Gastroesophageal sphincter (tissue), 3 donors: ENCODE measurements at regions not wholly inside any gene's neighbourhood (a gene's known extent, or its start where the extent isn't known, plus 50 kb on each side); places are given as distances from the start of the nearest gene placed in this dataset.

Experiments used
- EP300 ChIP-seq: sonication (generic); formaldehyde crosslinking; IDR thresholded peaks from one replicate; pipeline ENCODE4 v1.6.1; 2017; ENCODE audit warnings: antibody characterized with exemption, mild to moderate bottlenecking
- POLR2A ChIP-seq, 2 donors: fragments of 450-650 bp; IDR thresholded peaks; one replicate each; pipeline ENCODE4 v1.6.1; 2017; ENCODE audit warnings: antibody characterized with exemption in 2 of 2, mild to moderate bottlenecking in 2 of 2, moderate library complexity in 1 of 2
- POLR2AphosphoS5 ChIP-seq: sonication (generic); formaldehyde crosslinking; IDR thresholded peaks from one replicate; pipeline ENCODE4 v1.6.1; 2017; ENCODE audit warnings: antibody characterized with exemption
- TF ChIP-seq, protein P1 (sequence below), 4 experiments: fragments of 200-600 bp in 2 of 4; fragments of 450-650 bp in 2 of 4; sonication (generic) in 1 of 4; IDR thresholded peaks; one replicate each; pipeline ENCODE4 v1.5.1; 2017 to 2019; ENCODE audit warnings: antibody characterized with exemption in 4 of 4, mild to moderate bottlenecking in 2 of 4, moderate library complexity in 2 of 4

DNA sequence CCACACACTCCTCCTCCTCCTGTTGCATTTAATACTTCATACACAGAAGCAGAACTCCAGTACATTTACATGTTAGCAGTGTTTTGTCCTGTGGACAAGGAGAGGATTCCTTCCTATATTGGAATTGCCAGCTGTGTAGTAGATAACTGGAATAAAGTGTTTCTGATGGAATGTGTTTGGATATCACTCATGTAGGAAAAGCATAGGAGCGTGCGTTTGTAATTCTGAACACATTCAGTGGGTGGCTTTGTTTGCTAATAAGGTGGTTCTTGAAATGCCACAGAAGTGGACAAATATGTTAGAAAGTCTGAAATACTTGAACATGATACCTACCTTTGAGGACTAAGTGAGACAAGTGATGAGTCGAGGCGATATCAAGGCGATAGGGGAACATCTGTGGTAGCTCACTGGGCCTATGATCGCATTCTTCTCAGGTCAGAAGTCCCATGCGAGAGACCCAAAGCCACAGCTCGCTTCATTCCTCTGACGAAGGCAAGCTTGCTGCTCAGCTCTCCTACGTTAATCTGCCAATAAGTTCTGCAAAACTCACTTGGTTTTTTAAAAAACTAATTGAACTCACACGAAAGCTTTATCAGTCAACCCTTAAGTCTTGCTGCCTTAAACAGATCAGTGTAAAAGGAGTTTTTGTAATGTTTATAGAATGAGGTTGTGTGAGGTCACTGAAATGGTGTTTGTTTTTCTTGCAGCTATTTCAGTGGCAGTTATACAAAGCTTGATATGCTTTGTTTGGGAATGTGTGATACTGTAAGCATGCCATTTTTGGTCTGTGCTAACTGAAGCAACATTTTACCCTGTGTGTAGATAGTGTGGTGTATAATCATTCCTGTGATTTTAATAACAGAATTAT is 159.9 kb downstream of the SOX4 start:
- TF ChIP-seq, protein P1, sequence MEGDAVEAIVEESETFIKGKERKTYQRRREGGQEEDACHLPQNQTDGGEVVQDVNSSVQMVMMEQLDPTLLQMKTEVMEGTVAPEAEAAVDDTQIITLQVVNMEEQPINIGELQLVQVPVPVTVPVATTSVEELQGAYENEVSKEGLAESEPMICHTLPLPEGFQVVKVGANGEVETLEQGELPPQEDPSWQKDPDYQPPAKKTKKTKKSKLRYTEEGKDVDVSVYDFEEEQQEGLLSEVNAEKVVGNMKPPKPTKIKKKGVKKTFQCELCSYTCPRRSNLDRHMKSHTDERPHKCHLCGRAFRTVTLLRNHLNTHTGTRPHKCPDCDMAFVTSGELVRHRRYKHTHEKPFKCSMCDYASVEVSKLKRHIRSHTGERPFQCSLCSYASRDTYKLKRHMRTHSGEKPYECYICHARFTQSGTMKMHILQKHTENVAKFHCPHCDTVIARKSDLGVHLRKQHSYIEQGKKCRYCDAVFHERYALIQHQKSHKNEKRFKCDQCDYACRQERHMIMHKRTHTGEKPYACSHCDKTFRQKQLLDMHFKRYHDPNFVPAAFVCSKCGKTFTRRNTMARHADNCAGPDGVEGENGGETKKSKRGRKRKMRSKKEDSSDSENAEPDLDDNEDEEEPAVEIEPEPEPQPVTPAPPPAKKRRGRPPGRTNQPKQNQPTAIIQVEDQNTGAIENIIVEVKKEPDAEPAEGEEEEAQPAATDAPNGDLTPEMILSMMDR (IDR thresholded peaks at IDR 0.05), result no peak
- TF ChIP-seq POLR2AphosphoS5 (no peak), POLR2A (IDR thresholded peaks at IDR 0.05) (no peak), EP300 (no peak)
